Thoracic aorta (tissue), 2 donors: ENCODE measurements at regions not wholly inside any gene's neighbourhood (a gene's known extent, or its start where the extent isn't known, plus 50 kb on each side); places are given as distances from the start of the nearest gene placed in this dataset.

Experiments
- ATAC-seq: fragments of 150-250 bp; one replicate; pipeline ENCODE4 v1.8.0; 2017; ENCODE audit warnings: low read depth; ENCODE audit not compliant: insufficient number of reproducible peaks, low FRiP score
- DNase-seq: peaks from one replicate; pipeline ENCODE4 v3.0.0-alpha.2; 2020; ENCODE audit warnings: low spot score
- H3K27ac ChIP-seq, 2 donors: fragments of 200-600 bp; sonication (generic); 1 replicate in 1 of 2; 2 replicates in 1 of 2; pipeline ENCODE4 v1.5.1; 2016; ENCODE audit warnings: mild to moderate bottlenecking in 2 of 2, moderate library complexity in 2 of 2
- H3K27me3 ChIP-seq: fragments of 200-600 bp; sonication (generic); replicated peaks from 2 replicates; pipeline ENCODE4 v1.6.0; 2016; ENCODE audit warnings: mild to moderate bottlenecking; ENCODE audit not compliant: insufficient read depth
- H3K36me3 ChIP-seq: fragments of 200-600 bp; sonication (generic); one replicate; pipeline ENCODE4 v1.5.1; 2016
- H3K4me1 ChIP-seq, 2 donors: fragments of 200-600 bp; sonication (generic); 1 replicate in 1 of 2; 2 replicates in 1 of 2; pipeline versions ENCODE4 v1.5.1 to v1.6.0; 2016; ENCODE audit warnings: low read depth in 2 of 2, mild to moderate bottlenecking in 1 of 2; ENCODE audit not compliant: control insufficient read depth in 1 of 2
- H3K4me3 ChIP-seq: fragments of 200-600 bp; sonication (generic); 2 replicates; pipeline ENCODE4 v1.5.1; 2016; ENCODE audit warnings: mild to moderate bottlenecking
- H3K9me3 ChIP-seq: fragments of 200-600 bp; sonication (generic); 2 replicates; pipeline ENCODE4 v1.5.1; 2016
- CTCF ChIP-seq: fragments of 200-600 bp; sonication (generic); IDR thresholded peaks from one replicate; pipeline ENCODE4 v1.5.1; 2019; ENCODE audit warnings: antibody characterized with exemption

GRCh38 chr2:9753276-9753600, 90.0 kb upstream of the TAF1B start:
- H3K27ac ChIP-seq, result no peak overlapping the region

GRCh38 chr2:9753665-9754531, 89.4 kb upstream of the TAF1B start:
- TF ChIP-seq CTCF, result no peak
- Histone ChIP-seq H3K4me3 (peak overlapping the region; percentile 32), H3K27ac (no peak overlapping the region), H3K36me3 (no peaks in the 10 kb centered on the region), H3K27me3 (no peaks in the 10 kb centered on the region), H3K4me1 (peaks cover 10 to 32% of the 10 kb centered on the region in 2 donors), H3K9me3 (no peaks in the 10 kb centered on the region)
- no peak for ATAC-seq
- DNase-seq, result no peak

More at GRCh38 chr2:9753276-9753600, 90.0 kb upstream of the TAF1B start:
- peaks cover 6 to 25% of the 10 kb centered on the region in 2 donors for H3K4me1 ChIP-seq
- H3K9me3 ChIP-seq, result no peaks in the 10 kb centered on the region
- TF ChIP-seq CTCF, result no peak
- no peaks in the 10 kb centered on the region for H3K27me3 ChIP-seq
- no peaks in the 10 kb centered on the region for H3K36me3 ChIP-seq
- DNase-seq (peak; percentile 44), ATAC-seq (no peak)
- peak overlapping the region; percentile 32 for H3K4me3 ChIP-seq

- H3K27ac ChIP-seq, result no peak overlapping the region
- TF ChIP-seq CTCF, result no peak
- no peak for ATAC-seq
- H3K9me3 ChIP-seq, result no peaks in the 10 kb centered on the region
- H3K36me3 ChIP-seq, result no peaks in the 10 kb centered on the region
- H3K4me1 ChIP-seq, result peaks cover 10 to 34% of the 10 kb centered on the region in 2 donors
- H3K4me3 ChIP-seq, result no peak overlapping the region
- H3K27me3 ChIP-seq, result no peaks in the 10 kb centered on the region
- no peak for DNase-seq
These were observed 88.8 kb upstream of the TAF1B start for GRCh38 chr2:9754532-9754887.

- Histone ChIP-seq H3K27ac (no peak overlapping the region), H3K36me3 (no peaks in the 10 kb centered on the region), H3K9me3 (no peaks in the 10 kb centered on the region), H3K4me1 (peaks cover 10 to 34% of the 10 kb centered on the region in 2 donors), H3K27me3 (no peaks in the 10 kb centered on the region), H3K4me3 (no peak overlapping the region)
- DNase-seq, result no peak
- no peak for ATAC-seq
- TF ChIP-seq CTCF, result no peak
These were observed 88.3 kb upstream of the TAF1B start for GRCh38 chr2:9755008-9755407.

GRCh38 chr2:9755638-9756037, 87.6 kb upstream of the TAF1B start:
- Histone ChIP-seq H3K27me3 (no peaks in the 10 kb centered on the region), H3K4me3 (no peak overlapping the region), H3K27ac (no peak overlapping the region), H3K9me3 (no peaks in the 10 kb centered on the region), H3K36me3 (no peaks in the 10 kb centered on the region), H3K4me1 (peaks cover 10 to 34% of the 10 kb centered on the region in 2 donors)
- TF ChIP-seq CTCF, result no peak
- no peak for ATAC-seq
- no peak for DNase-seq
